ENCODE measurements at regions not wholly inside any gene's neighbourhood (a gene's known extent, or its start where the extent isn't known, plus 50 kb on each side); places are given as distances from the start of the nearest gene placed in this dataset.

- H3K27ac ChIP-seq: no peak overlapping the region
- DNase-seq: no peak
- no peak overlapping the region for H3K4me3 ChIP-seq
- no peaks in the 10 kb centered on the region for H3K27me3 ChIP-seq
- H3K9me3 ChIP-seq: no peaks in the 10 kb centered on the region
- no peaks in the 10 kb centered on the region for H3K36me3 ChIP-seq
- H3K4me1 ChIP-seq: no peaks in the 10 kb centered on the region
- TF ChIP-seq POLR2A (IDR thresholded peaks at IDR 0.05) (no peak), CTCF (IDR thresholded peaks at IDR 0.05) (no peak)
Measured at GRCh38 chr3:110062716-110063115, 725.4 kb upstream of the DPPA4 start.

GRCh38 chr3:110063178-110063577 lies 725.8 kb upstream of the DPPA4 start:
- no peaks in the 10 kb centered on the region for H3K4me1 ChIP-seq
- no peak for DNase-seq
- H3K27ac ChIP-seq: no peak overlapping the region
- no peaks in the 10 kb centered on the region for H3K36me3 ChIP-seq
- H3K27me3 ChIP-seq: no peaks in the 10 kb centered on the region
- H3K9me3 ChIP-seq: no peaks in the 10 kb centered on the region
- H3K4me3 ChIP-seq: no peak overlapping the region
- no peak for TF ChIP-seq POLR2A (IDR thresholded peaks at IDR 0.05)
- no peak for TF ChIP-seq CTCF (IDR thresholded peaks at IDR 0.05)

GRCh38 chr3:110066206-110066605 lies 728.9 kb upstream of the DPPA4 start:
- no peaks in the 10 kb centered on the region for H3K9me3 ChIP-seq
- no peaks in the 10 kb centered on the region for H3K27me3 ChIP-seq
- H3K4me3 ChIP-seq: no peak overlapping the region
- H3K27ac ChIP-seq: no peak overlapping the region
- TF ChIP-seq CTCF (IDR thresholded peaks at IDR 0.05) (no peak), POLR2A (IDR thresholded peaks at IDR 0.05) (no peak)
- no peaks in the 10 kb centered on the region for H3K36me3 ChIP-seq
- no peak for DNase-seq
- H3K4me1 ChIP-seq: no peaks in the 10 kb centered on the region

- Histone ChIP-seq H3K4me3 (no peak overlapping the region), H3K36me3 (no peaks in the 10 kb centered on the region), H3K9me3 (no peaks in the 10 kb centered on the region), H3K4me1 (no peaks in the 10 kb centered on the region), H3K27ac (no peak overlapping the region), H3K27me3 (no peaks in the 10 kb centered on the region)
- no peak for DNase-seq
- TF ChIP-seq POLR2A (IDR thresholded peaks at IDR 0.05): no peak
- TF ChIP-seq CTCF (IDR thresholded peaks at IDR 0.05): no peak
Measured at GRCh38 chr3:110067527-110067926, 730.2 kb upstream of the DPPA4 start.

GRCh38 chr3:110069761-110070160 lies 732.4 kb upstream of the DPPA4 start:
- no peak overlapping the region for H3K4me3 ChIP-seq
- H3K4me1 ChIP-seq: no peaks in the 10 kb centered on the region
- no peaks in the 10 kb centered on the region for H3K27me3 ChIP-seq
- no peak for DNase-seq
- no peak overlapping the region for H3K27ac ChIP-seq
- H3K36me3 ChIP-seq: no peaks in the 10 kb centered on the region
- H3K9me3 ChIP-seq: no peaks in the 10 kb centered on the region
- TF ChIP-seq CTCF (IDR thresholded peaks at IDR 0.05): no peak

- Histone ChIP-seq H3K9me3 (no peaks in the 10 kb centered on the region), H3K4me3 (no peak overlapping the region), H3K27me3 (no peaks in the 10 kb centered on the region), H3K36me3 (no peaks in the 10 kb centered on the region), H3K27ac (no peak overlapping the region), H3K4me1 (no peaks in the 10 kb centered on the region)
- TF ChIP-seq CTCF (IDR thresholded peaks at IDR 0.05): no peak
- DNase-seq: no peak
Measured at GRCh38 chr3:110070161-110070916, 733.0 kb upstream of the DPPA4 start.

Measured in Peyer's patch (tissue), 4 donors.